ENCODE measurements at regions not wholly inside any gene's neighbourhood (a gene's known extent, or its start where the extent isn't known, plus 50 kb on each side); places are given as distances from the start of the nearest gene placed in this dataset.

DNA sequence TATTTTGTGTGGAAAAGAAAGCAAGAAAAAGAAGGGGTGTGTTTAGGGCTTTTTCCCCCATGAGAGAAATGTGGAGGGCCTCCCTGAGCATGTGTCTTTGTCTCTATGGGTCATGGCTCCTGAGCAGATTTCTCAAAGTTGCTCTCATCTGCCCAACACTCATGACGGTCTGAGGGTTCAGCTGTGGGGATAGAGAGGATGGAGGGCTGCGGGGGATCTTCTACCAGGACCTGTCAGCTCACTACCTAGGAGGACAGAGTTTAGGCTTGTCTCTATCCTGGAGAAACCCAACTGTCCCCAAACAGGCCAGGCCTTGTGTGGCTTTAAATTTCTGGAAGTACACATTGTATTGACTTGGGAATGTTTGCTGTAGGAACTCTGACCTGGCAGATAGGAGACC lies 342.2 kb downstream of the MYCN start:
- DNase-seq (ENCODE audit: extremely low spot score, unreplicated experiment) = no peak
- no peak overlapping the region for H3K27ac Mint-ChIP-seq (ENCODE audit: unreplicated experiment)
- no peaks in the 10 kb centered on the region for H3K4me1 Mint-ChIP-seq (ENCODE audit: unreplicated experiment)
- H3K9me3 Mint-ChIP-seq (ENCODE audit: unreplicated experiment) = no peaks in the 10 kb centered on the region
- TF ChIP-seq, protein P1, sequence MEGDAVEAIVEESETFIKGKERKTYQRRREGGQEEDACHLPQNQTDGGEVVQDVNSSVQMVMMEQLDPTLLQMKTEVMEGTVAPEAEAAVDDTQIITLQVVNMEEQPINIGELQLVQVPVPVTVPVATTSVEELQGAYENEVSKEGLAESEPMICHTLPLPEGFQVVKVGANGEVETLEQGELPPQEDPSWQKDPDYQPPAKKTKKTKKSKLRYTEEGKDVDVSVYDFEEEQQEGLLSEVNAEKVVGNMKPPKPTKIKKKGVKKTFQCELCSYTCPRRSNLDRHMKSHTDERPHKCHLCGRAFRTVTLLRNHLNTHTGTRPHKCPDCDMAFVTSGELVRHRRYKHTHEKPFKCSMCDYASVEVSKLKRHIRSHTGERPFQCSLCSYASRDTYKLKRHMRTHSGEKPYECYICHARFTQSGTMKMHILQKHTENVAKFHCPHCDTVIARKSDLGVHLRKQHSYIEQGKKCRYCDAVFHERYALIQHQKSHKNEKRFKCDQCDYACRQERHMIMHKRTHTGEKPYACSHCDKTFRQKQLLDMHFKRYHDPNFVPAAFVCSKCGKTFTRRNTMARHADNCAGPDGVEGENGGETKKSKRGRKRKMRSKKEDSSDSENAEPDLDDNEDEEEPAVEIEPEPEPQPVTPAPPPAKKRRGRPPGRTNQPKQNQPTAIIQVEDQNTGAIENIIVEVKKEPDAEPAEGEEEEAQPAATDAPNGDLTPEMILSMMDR (IDR thresholded peaks at IDR 0.05) = no peak
- H3K4me3 Mint-ChIP-seq (ENCODE audit: unreplicated experiment) = no peak overlapping the region
- no peaks in the 10 kb centered on the region for H3K27me3 Mint-ChIP-seq (ENCODE audit: unreplicated experiment)
- H3K36me3 Mint-ChIP-seq (ENCODE audit: unreplicated experiment) = no peaks in the 10 kb centered on the region

DNA sequence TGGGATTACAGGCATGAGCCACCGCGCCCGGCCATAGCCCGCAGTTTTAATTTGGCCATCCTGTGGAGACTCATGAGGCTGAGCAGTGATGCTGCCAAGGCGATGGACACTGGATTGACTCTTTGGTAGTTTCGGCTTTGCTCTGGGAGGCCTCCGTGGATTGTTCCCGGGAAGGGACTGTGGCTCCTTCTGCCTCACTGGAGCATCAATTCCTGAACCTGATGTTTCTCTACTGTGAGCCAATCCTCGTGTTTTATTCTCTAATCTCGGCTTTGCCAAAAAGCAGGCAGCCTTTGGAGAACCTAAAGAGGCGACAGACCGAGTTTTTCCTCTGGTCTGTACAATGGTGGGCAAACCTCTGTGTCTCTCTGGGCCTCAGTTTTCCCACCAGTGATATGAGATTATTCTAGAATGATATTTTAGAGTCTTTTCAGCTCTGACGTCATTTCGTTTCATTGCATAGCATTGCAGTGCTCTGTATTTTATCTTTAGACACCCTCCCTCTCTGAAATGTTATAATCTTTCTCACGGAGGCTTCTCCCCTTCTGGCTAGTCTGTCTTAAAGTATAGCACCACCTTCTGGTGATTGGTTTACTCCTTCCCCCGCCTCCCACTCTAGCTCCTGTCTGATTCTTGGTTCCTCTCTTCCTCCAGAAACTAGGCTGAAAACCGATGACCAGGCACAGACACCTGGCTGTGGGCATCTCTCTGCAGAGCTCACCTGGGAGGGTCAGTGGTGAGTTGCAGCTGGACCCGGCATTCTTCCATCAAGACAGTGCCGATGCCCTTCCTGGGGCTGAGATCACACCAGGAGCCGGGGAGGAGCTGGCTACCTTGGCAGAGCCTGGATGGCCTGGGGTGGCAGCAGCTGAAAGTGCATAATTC lies 341.3 kb downstream of the MYCN start:
- H3K27ac Mint-ChIP-seq (ENCODE audit: unreplicated experiment) = no peak overlapping the region
- H3K4me1 Mint-ChIP-seq (ENCODE audit: unreplicated experiment) = no peaks in the 10 kb centered on the region
- no peaks in the 10 kb centered on the region for H3K27me3 Mint-ChIP-seq (ENCODE audit: unreplicated experiment)
- no peak overlapping the region for H3K4me3 Mint-ChIP-seq (ENCODE audit: unreplicated experiment)
- no peaks in the 10 kb centered on the region for H3K9me3 Mint-ChIP-seq (ENCODE audit: unreplicated experiment)
- TF ChIP-seq, protein P1 (IDR thresholded peaks at IDR 0.05) = peak; percentile 56
- H3K36me3 Mint-ChIP-seq (ENCODE audit: unreplicated experiment) = no peaks in the 10 kb centered on the region
- DNase-seq (ENCODE audit: extremely low spot score, unreplicated experiment) = no peak

DNA sequence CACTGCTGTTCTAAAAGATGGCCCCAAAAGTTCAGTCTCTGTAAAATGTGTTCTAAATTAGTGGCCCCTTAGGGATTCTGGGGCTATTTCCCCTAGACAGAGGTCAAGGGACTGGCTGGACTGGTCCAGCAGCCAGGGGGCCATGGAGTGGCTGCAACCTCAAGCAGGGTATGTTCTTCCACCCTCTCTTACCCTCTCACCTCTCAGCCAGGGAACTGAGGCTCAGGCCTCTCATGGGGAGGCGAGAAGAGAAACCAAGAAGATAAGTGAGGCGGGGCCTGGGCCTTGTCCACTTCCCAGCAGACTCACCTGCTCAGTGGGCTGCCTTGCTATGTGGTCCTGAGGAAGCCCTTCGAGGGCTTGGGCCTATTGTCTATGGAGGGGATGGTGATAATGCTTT lies 339.7 kb downstream of the MYCN start:
- no peak overlapping the region for H3K27ac Mint-ChIP-seq (ENCODE audit: unreplicated experiment)
- no peak for DNase-seq (ENCODE audit: extremely low spot score, unreplicated experiment)
- H3K4me1 Mint-ChIP-seq (ENCODE audit: unreplicated experiment) = no peaks in the 10 kb centered on the region
- H3K9me3 Mint-ChIP-seq (ENCODE audit: unreplicated experiment) = no peaks in the 10 kb centered on the region
- H3K36me3 Mint-ChIP-seq (ENCODE audit: unreplicated experiment) = no peaks in the 10 kb centered on the region
- no peak overlapping the region for H3K4me3 Mint-ChIP-seq (ENCODE audit: unreplicated experiment)
- TF ChIP-seq, protein P1 (IDR thresholded peaks at IDR 0.05) = no peak
- H3K27me3 Mint-ChIP-seq (ENCODE audit: unreplicated experiment) = no peaks in the 10 kb centered on the region

DNA sequence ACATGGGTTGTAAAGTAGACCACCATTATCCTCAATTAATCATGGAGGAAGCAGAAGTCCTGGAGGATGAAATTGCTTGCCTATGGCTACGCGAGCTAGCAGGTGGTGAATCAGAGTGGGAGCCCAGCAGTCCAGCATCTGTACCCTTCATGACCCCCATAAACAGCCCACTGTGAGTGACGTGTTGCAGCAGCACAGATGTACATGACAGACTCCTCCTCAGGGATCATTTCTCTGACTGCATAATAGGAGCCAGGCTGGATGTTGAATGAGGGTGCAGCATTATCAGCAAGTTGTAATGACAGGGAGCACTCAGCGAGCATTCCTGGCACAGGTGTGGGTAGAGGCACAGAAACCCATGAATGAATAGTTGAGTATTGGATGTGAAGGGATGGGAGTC lies 339.3 kb downstream of the MYCN start:
- Mint-ChIP-seq H3K27me3 (ENCODE audit: unreplicated experiment) (no peaks in the 10 kb centered on the region), H3K4me1 (ENCODE audit: unreplicated experiment) (no peaks in the 10 kb centered on the region), H3K4me3 (ENCODE audit: unreplicated experiment) (no peak overlapping the region), H3K27ac (ENCODE audit: unreplicated experiment) (no peak overlapping the region), H3K9me3 (ENCODE audit: unreplicated experiment) (no peaks in the 10 kb centered on the region), H3K36me3 (ENCODE audit: unreplicated experiment) (no peaks in the 10 kb centered on the region)
- TF ChIP-seq, protein P1 (IDR thresholded peaks at IDR 0.05) = no peak
- no peak for DNase-seq (ENCODE audit: extremely low spot score, unreplicated experiment)

DNA sequence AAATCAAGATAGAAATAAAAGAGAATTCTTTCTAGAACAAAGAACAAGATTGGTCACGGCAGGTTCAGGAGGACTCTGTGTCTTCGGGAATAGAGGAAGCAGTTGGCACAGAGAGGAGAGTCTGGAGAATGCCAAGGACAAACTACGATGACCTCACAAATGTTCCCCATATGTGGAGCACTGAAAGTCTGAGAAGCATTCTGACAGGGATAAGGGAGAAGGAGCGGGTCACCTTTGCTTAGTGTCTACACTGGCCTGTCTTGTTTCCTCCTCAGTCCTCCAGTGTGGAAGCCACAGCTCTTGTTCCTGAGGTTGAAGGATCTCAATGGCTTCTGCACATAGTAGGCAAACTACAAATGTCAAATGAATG lies 338.8 kb downstream of the MYCN start:
- Mint-ChIP-seq H3K27me3 (ENCODE audit: unreplicated experiment) (no peaks in the 10 kb centered on the region), H3K27ac (ENCODE audit: unreplicated experiment) (no peak overlapping the region), H3K4me1 (ENCODE audit: unreplicated experiment) (no peaks in the 10 kb centered on the region), H3K9me3 (ENCODE audit: unreplicated experiment) (no peaks in the 10 kb centered on the region), H3K4me3 (ENCODE audit: unreplicated experiment) (no peak overlapping the region), H3K36me3 (ENCODE audit: unreplicated experiment) (no peaks in the 10 kb centered on the region)
- DNase-seq (ENCODE audit: extremely low spot score, unreplicated experiment) = no peak
- TF ChIP-seq, protein P1 (IDR thresholded peaks at IDR 0.05) = no peak

Data from osteocyte (in vitro differentiated cells).